HG03196 (cell line): ENCODE measurements at regions not wholly inside any gene's neighbourhood (a gene's known extent, or its start where the extent isn't known, plus 50 kb on each side); places are given as distances from the start of the nearest gene placed in this dataset.
A peak's percentile ranks its signal among the peaks of the same experiment; 100 is the strongest.

ENCODE experiments used
- ATAC-seq: cut with Tn5 transposase; IDR thresholded peaks from one replicate; pipeline ENCODE4 v1.9.1; 2021; ENCODE audit not compliant: unreplicated experiment

GRCh38 chr11:10641912-10642697 is 51.5 kb downstream of the IRAG1 start:
- no peak for ATAC-seq

- ATAC-seq: peak; percentile 66
Observed at GRCh38 chr11:10641177-10641911, 52.2 kb downstream of the IRAG1 start.

GRCh38 chr11:10640308-10640707 is 53.2 kb downstream of the IRAG1 start:
- ATAC-seq: no peak

- no peak for ATAC-seq
Observed at GRCh38 chr11:10639350-10639749, 54.2 kb downstream of the IRAG1 start.

- no peak for ATAC-seq
Observed at GRCh38 chr11:10638316-10638925, 55.1 kb downstream of the IRAG1 start.

GRCh38 chr11:10637731-10638151 is 55.8 kb downstream of the IRAG1 start:
- no peak for ATAC-seq

- no peak for ATAC-seq
Observed at GRCh38 chr11:10634407-10634806, 59.1 kb downstream of the IRAG1 start.

- ATAC-seq: no peak
Observed at GRCh38 chr11:10633261-10633660, 60.3 kb downstream of the IRAG1 start.

GRCh38 chr11:10632483-10632882 is 61.1 kb downstream of the IRAG1 start:
- ATAC-seq: no peak

GRCh38 chr11:10631761-10632160 is 61.8 kb downstream of the IRAG1 start:
- ATAC-seq: no peak

- no peak for ATAC-seq
Observed at GRCh38 chr11:10629411-10630002, 61.0 kb upstream of the LYVE1 start.

- no peak for ATAC-seq
Observed at GRCh38 chr11:10628508-10629236, 60.2 kb upstream of the LYVE1 start.

GRCh38 chr11:10627816-10628215 is 59.4 kb upstream of the LYVE1 start:
- no peak for ATAC-seq

GRCh38 chr11:10627291-10627690 is 58.8 kb upstream of the LYVE1 start:
- ATAC-seq: no peak

- no peak for ATAC-seq
Observed at GRCh38 chr11:10625982-10626311, 57.5 kb upstream of the LYVE1 start.

GRCh38 chr11:10625281-10625981 is 57.0 kb upstream of the LYVE1 start:
- no peak for ATAC-seq

- no peak for ATAC-seq
Observed at GRCh38 chr11:10623797-10624761, 55.6 kb upstream of the LYVE1 start.

- no peak for ATAC-seq
Observed at GRCh38 chr11:10622957-10623791, 54.7 kb upstream of the LYVE1 start.
